A549 (cell line): ENCODE measurements at regions not wholly inside any gene's neighbourhood (a gene's known extent, or its start where the extent isn't known, plus 50 kb on each side); places are given as distances from the start of the nearest gene placed in this dataset.

Source experiments
- ATAC-seq, 2 experiments: fragments of 200-7000 bp in 1 of 2; fragments of >200 bp in 1 of 2; cut with Nextera tagmentation in 1 of 2; cut with Tn5 transposase in 1 of 2; 3 replicates each; pipeline versions ENCODE4 v1.8.0 to v1.9.1; 2018 to 2020; ENCODE audit warnings: mild to moderate bottlenecking in 1 of 2, moderate library complexity in 1 of 2
- CTCF ChIA-PET: fragments of 300-600 bp; sonication (Branson Sonifier 250); formaldehyde crosslinking; extraction: SDS; loops from one replicate; lab custom pipeline; 2021; ENCODE audit warnings: antibody characterized with exemption, inconsistent platforms; lab: Yijun Ruan, JAX
- POLR2A ChIA-PET: fragments of 350-600 bp; formaldehyde crosslinking; extraction: SDS; loops from one replicate; lab custom pipeline; 2021; ENCODE audit warnings: antibody characterized with exemption, inconsistent platforms; lab: Yijun Ruan, JAX
- DNase-seq, 2 experiments: peaks; one replicate each; pipeline versions ENCODE4 v3.0.0 to v3.0.0-alpha.2; 2011 to 2016; ENCODE audit warnings: low read depth in 1 of 2, low spot score in 1 of 2
- FAIRE-seq: peaks from 2 replicates; lab custom pipeline; 2011; peaks lifted over from hg19 to GRCh38; lab: Jason Lieb, UNC
- H3K27ac ChIP-seq, 2 experiments: fragments of >200 bp; sonication (Bioruptor Twin); formaldehyde crosslinking; 3 replicates each; pipeline ENCODE4 v1.5.1; 2016 to 2017
- H3K4me1 ChIP-seq: fragments of >200 bp; sonication (Bioruptor Twin); formaldehyde crosslinking; 3 replicates; pipeline ENCODE4 v1.6.1; 2016
- H3K4me2 ChIP-seq: fragments of >200 bp; sonication (Bioruptor Twin); formaldehyde crosslinking; 3 replicates; pipeline ENCODE4 v1.6.1; 2016
- H3K4me3 ChIP-seq: fragments of >200 bp; sonication (Bioruptor Twin); formaldehyde crosslinking; 3 replicates; pipeline ENCODE4 v1.5.1; 2016
- H3K9me3 ChIP-seq: fragments of >200 bp; sonication (Bioruptor Twin); formaldehyde crosslinking; 3 replicates; pipeline ENCODE4 v1.6.1; 2016
- BHLHE40 ChIP-seq: IDR thresholded peaks from 2 replicates; pipeline ENCODE4 v1.6.1; 2012; ENCODE audit warnings: low read depth, low read length, inconsistent platforms
- CHD2 ChIP-seq: fragments of 150-350 bp; IDR thresholded peaks from 2 replicates; pipeline ENCODE4 v1.6.1; 2014; ENCODE audit warnings: low read length; ENCODE audit not compliant: partially characterized antibody
- CHD4 ChIP-seq: fragments of 200-600 bp; sonication (generic); IDR thresholded peaks from 2 replicates; pipeline ENCODE4 v1.6.1; 2016; ENCODE audit warnings: antibody characterized with exemption, mild to moderate bottlenecking, borderline replicate concordance
- EHF ChIP-seq: fragments of 250-450 bp; sonication (Bioruptor Pico); IDR thresholded peaks from 2 replicates; pipeline ENCODE4 v1.5.0; 2020; ENCODE audit warnings: mild to moderate bottlenecking
- EHMT2 ChIP-seq: fragments of 200-600 bp; sonication (generic); IDR thresholded peaks from 2 replicates; pipeline ENCODE4 v1.6.1; 2016; ENCODE audit warnings: antibody characterized with exemption, low read depth, mild to moderate bottlenecking, moderate library complexity
- ELK1 ChIP-seq: fragments of 150-350 bp; IDR thresholded peaks from 2 replicates; pipeline ENCODE4 v1.6.1; 2014; ENCODE audit warnings: low read depth, mild to moderate bottlenecking, low read length
- EP300 ChIP-seq, 2 experiments: fragments of >200 bp; sonication (Bioruptor Twin); formaldehyde crosslinking; IDR thresholded peaks; 2 replicates in 1 of 2; 3 replicates in 1 of 2; pipeline ENCODE4 v1.6.1; 2016 to 2017
- FOSB ChIP-seq: fragments of 250-450 bp; sonication (Bioruptor Pico); IDR thresholded peaks from 2 replicates; pipeline ENCODE4 v1.5.0; 2020; ENCODE audit warnings: mild to moderate bottlenecking, moderate library complexity
- FOSL2 ChIP-seq, 2 experiments: fragments of 450-650 bp in 1 of 2; fragments of >200 bp in 1 of 2; sonication (Bioruptor Twin) in 1 of 2; formaldehyde crosslinking; IDR thresholded peaks; 2 replicates each; pipeline versions ENCODE4 v1.5.0 to v1.6.1; 2016 to 2020; ENCODE audit warnings: mild to moderate bottlenecking in 1 of 2, moderate library complexity in 1 of 2
- FOXS1 ChIP-seq: fragments of 250-450 bp; sonication (Bioruptor Pico); IDR thresholded peaks from 2 replicates; pipeline ENCODE4 v1.5.0; 2020; ENCODE audit warnings: mild to moderate bottlenecking, moderate library complexity
- HOXB5 ChIP-seq: fragments of 250-450 bp; sonication (Bioruptor Pico); IDR thresholded peaks from 2 replicates; pipeline ENCODE4 v1.5.0; 2020; ENCODE audit warnings: mild to moderate bottlenecking, moderate library complexity
- JUNB ChIP-seq: fragments of >200 bp; sonication (Bioruptor Twin); formaldehyde crosslinking; IDR thresholded peaks from 2 replicates; pipeline ENCODE4 v1.6.1; 2016
- KDM1A ChIP-seq: fragments of 200-600 bp; sonication (generic); IDR thresholded peaks from 2 replicates; pipeline ENCODE4 v1.6.1; 2016; ENCODE audit warnings: low read depth, mild to moderate bottlenecking
- MAX ChIP-seq: IDR thresholded peaks from 2 replicates; pipeline ENCODE4 v1.6.1; 2012
- MYC ChIP-seq: IDR thresholded peaks from 2 replicates; pipeline ENCODE4 v1.6.1; 2012; ENCODE audit warnings: mild to moderate bottlenecking, inconsistent platforms, low read length, improper control_type of control experiment, borderline replicate concordance
- NFE2L2 ChIP-seq: fragments of 150-350 bp; conservative IDR thresholded peaks from 2 replicates; pipeline ENCODE4 v1.6.1; 2014; ENCODE audit warnings: low read length
- POLR2A ChIP-seq: IDR thresholded peaks from 2 replicates; pipeline ENCODE4 v1.6.1; 2012; ENCODE audit warnings: mild to moderate bottlenecking, low read length
- RCOR1 ChIP-seq: fragments of 150-350 bp; IDR thresholded peaks from 2 replicates; pipeline ENCODE4 v1.6.1; 2014; ENCODE audit warnings: antibody characterized with exemption, low read length, low read depth
- REST ChIP-seq: fragments of 200-600 bp; sonication (generic); IDR thresholded peaks from 2 replicates; pipeline ENCODE4 v1.6.1; 2016; ENCODE audit warnings: antibody characterized with exemption, mild to moderate bottlenecking, moderate library complexity
- TFCP2L1 ChIP-seq: fragments of 250-450 bp; sonication (Bioruptor Pico); IDR thresholded peaks from 2 replicates; pipeline ENCODE4 v1.5.0; 2021; ENCODE audit warnings: mild to moderate bottlenecking
- TP53 ChIP-seq: fragments of 250-450 bp; sonication (Bioruptor Pico); IDR thresholded peaks from 2 replicates; pipeline ENCODE4 v1.5.0; 2021; ENCODE audit warnings: mild to moderate bottlenecking, moderate library complexity
- USF2 ChIP-seq: fragments of 450-650 bp; IDR thresholded peaks from 2 replicates; pipeline ENCODE4 v1.6.1; 2014; ENCODE audit warnings: antibody characterized with exemption
- ZC3H11A ChIP-seq: fragments of 450-650 bp; IDR thresholded peaks from 2 replicates; pipeline ENCODE4 v1.6.1; 2014; ENCODE audit warnings: antibody characterized with exemption, mild to moderate bottlenecking
- WGBS: methylation state at CpG from one replicate; pipeline ENCODE4 v1.1.6; 2017; ENCODE audit errors: missing lambda C conversion rate; 5-methylcytosine and 5-hydroxymethylcytosine counted together

- FAIRE-seq = no peak
Measured at GRCh38 chr16:22624800-22625533, 114.3 kb downstream of the NPIPB5 start.

GRCh38 chr16:22625967-22626366, 115.3 kb downstream of the NPIPB5 start:
- no peak for ATAC-seq

More at GRCh38 chr16:22624800-22625533, 114.3 kb downstream of the NPIPB5 start:
- no peak overlapping the region for H3K27ac ChIP-seq
- ATAC-seq (no peak), DNase-seq (no peak)
- no peak for TF ChIP-seq NFE2L2
- no peak for TF ChIP-seq USF2
- TF ChIP-seq ZC3H11A = no peak
- no peak for TF ChIP-seq CHD2
- no peak for TF ChIP-seq POLR2A
- TF ChIP-seq JUNB = no peak
- TF ChIP-seq TP53 (CRISPR knock-in tag) = no peak
- no peak for TF ChIP-seq MAX
- TF ChIP-seq RCOR1 = no peak
- TF ChIP-seq EHF (CRISPR knock-in tag) = no peak
- no peak for TF ChIP-seq REST
- TF ChIP-seq FOSB (CRISPR knock-in tag) = no peak
- TF ChIP-seq CHD4 = no peak
- no peak for TF ChIP-seq MYC
- TF ChIP-seq TFCP2L1 (CRISPR knock-in tag) = no peak
- CTCF ChIA-PET = no interaction called here
- no peak overlapping the region for H3K4me2 ChIP-seq
- H3K9me3 ChIP-seq = no peaks in the 10 kb centered on the region
- POLR2A ChIA-PET = no interaction called here
- WGBS = 14% methylated on average over 7 of the region's 7 CpGs
- no peaks in the 10 kb centered on the region for H3K4me1 ChIP-seq
- H3K4me3 ChIP-seq = no peak overlapping the region

GRCh38 chr16:22627043-22627442, 116.4 kb downstream of the NPIPB5 start:
- H3K9me3 ChIP-seq = no peaks in the 10 kb centered on the region
- H3K4me3 ChIP-seq = no peak overlapping the region
- no peak overlapping the region for H3K4me2 ChIP-seq
- no peak overlapping the region for H3K27ac ChIP-seq
- no peak for DNase-seq
- no peaks in the 10 kb centered on the region for H3K4me1 ChIP-seq
- no peak for ATAC-seq
- CTCF ChIA-PET = interaction anchor here (0.9 kb wide), 1 partner anchor 8 kb away, joined by 3 read pairs; no protein-coding TSS in a partner anchor
- POLR2A ChIA-PET = no interaction called here
- FAIRE-seq = no peak
- 41% methylated on average over 5 of the region's 5 CpGs for WGBS
- TF ChIP-seq EHF (CRISPR knock-in tag) (no peak), ZC3H11A (no peak), CHD2 (no peak), HOXB5 (CRISPR knock-in tag) (no peak), BHLHE40 (no peak), KDM1A (no peak), EHMT2 (no peak), CHD4 (no peak), MAX (no peak), REST (no peak), EP300 (IDR thresholded peaks at IDR 0.05) (no peak), FOSL2 (IDR thresholded peaks at IDR 0.05) (no peak), FOSL2 (CRISPR knock-in tag; IDR thresholded peaks at IDR 0.05) (no peak), ELK1 (no peak)

More at GRCh38 chr16:22625967-22626366, 115.3 kb downstream of the NPIPB5 start:
- FAIRE-seq (no peak), DNase-seq (no peak)
- ChIA-PET CTCF (interaction anchor here (0.9 kb wide), 1 partner anchor 9 kb away, joined by 3 read pairs; no protein-coding TSS in a partner anchor), POLR2A (no interaction called here)
- H3K27ac ChIP-seq = no peak overlapping the region
- 5% methylated on average over 2 of the region's 2 CpGs for WGBS
- TF ChIP-seq FOXS1 (CRISPR knock-in tag) = no peak
- no peak for TF ChIP-seq KDM1A
- TF ChIP-seq HOXB5 (CRISPR knock-in tag) = no peak
- no peak for TF ChIP-seq ZC3H11A
- no peak overlapping the region for H3K4me3 ChIP-seq
- no peaks in the 10 kb centered on the region for H3K4me1 ChIP-seq
- H3K4me2 ChIP-seq = no peak overlapping the region
- no peaks in the 10 kb centered on the region for H3K9me3 ChIP-seq
